ACC112 (cell line): ENCODE measurements at regions not wholly inside any gene's neighbourhood (a gene's known extent, or its start where the extent isn't known, plus 50 kb on each side); places are given as distances from the start of the nearest gene placed in this dataset.

Source experiments
- H2AFZ ChIP-seq: fragments of 200-600 bp; sonication (generic); one replicate; pipeline ENCODE4 v1.6.0; 2017; ENCODE audit warnings: antibody characterized with exemption, low read length; ENCODE audit not compliant: unreplicated experiment
- H3K27ac ChIP-seq: fragments of 200-600 bp; sonication (generic); 2 replicates; pipeline ENCODE4 v1.5.1; 2014; ENCODE audit warnings: low read depth, mild to moderate bottlenecking, antibody characterized with exemption, low read length, moderate library complexity
- H3K27me3 ChIP-seq: fragments of 200-600 bp; sonication (generic); 2 replicates; pipeline ENCODE4 v1.6.1; 2014; ENCODE audit warnings: mild to moderate bottlenecking, antibody characterized with exemption, low read length, moderate library complexity, mixed read lengths; ENCODE audit not compliant: insufficient read depth
- H3K36me3 ChIP-seq: fragments of 200-600 bp; sonication (generic); 2 replicates; pipeline ENCODE4 v1.6.1; 2016; ENCODE audit warnings: mild to moderate bottlenecking, antibody characterized with exemption, low read length, moderate library complexity, mixed read lengths; ENCODE audit not compliant: insufficient read depth
- H3K4me1 ChIP-seq: fragments of 200-600 bp; sonication (generic); one replicate; pipeline ENCODE4 v1.6.1; 2016; ENCODE audit warnings: low read length, mixed read lengths; ENCODE audit not compliant: insufficient read depth, unreplicated experiment, control insufficient read depth
- H3K4me3 ChIP-seq: fragments of 200-600 bp; sonication (generic); 2 replicates; pipeline ENCODE4 v1.5.1; 2014; ENCODE audit warnings: mild to moderate bottlenecking, low read depth, low read length
- H3K79me2 ChIP-seq: fragments of 200-600 bp; sonication (generic); one replicate; pipeline ENCODE4 v1.6.0; 2016; ENCODE audit warnings: low read length; ENCODE audit not compliant: control insufficient read depth, unreplicated experiment, insufficient read depth

- Histone ChIP-seq H3K27ac (no peak overlapping the region), H3K79me2 (no peaks in the 10 kb centered on the region), H3K36me3 (no peaks in the 10 kb centered on the region), H3K27me3 (no peaks in the 10 kb centered on the region), H3K4me1 (no peaks in the 10 kb centered on the region), H2AFZ (no peak overlapping the region), H3K4me3 (no peak overlapping the region)
Observed at GRCh38 chr1:232450615-232451014, 179.3 kb downstream of the SIPA1L2 start.

GRCh38 chr1:232447125-232447524, 182.8 kb downstream of the SIPA1L2 start:
- Histone ChIP-seq H3K27ac (no peak overlapping the region), H3K36me3 (no peaks in the 10 kb centered on the region), H2AFZ (no peak overlapping the region), H3K27me3 (no peaks in the 10 kb centered on the region), H3K4me3 (no peak overlapping the region), H3K4me1 (no peaks in the 10 kb centered on the region), H3K79me2 (no peaks in the 10 kb centered on the region)

GRCh38 chr1:232445361-232446106, 184.4 kb downstream of the SIPA1L2 start:
- Histone ChIP-seq H3K36me3 (no peaks in the 10 kb centered on the region), H2AFZ (no peak overlapping the region), H3K4me3 (no peak overlapping the region), H3K27me3 (no peaks in the 10 kb centered on the region), H3K79me2 (no peaks in the 10 kb centered on the region), H3K27ac (no peak overlapping the region), H3K4me1 (no peaks in the 10 kb centered on the region)

- H3K4me1 ChIP-seq, result no peaks in the 10 kb centered on the region
- no peaks in the 10 kb centered on the region for H3K27me3 ChIP-seq
- no peaks in the 10 kb centered on the region for H3K79me2 ChIP-seq
- no peak overlapping the region for H3K4me3 ChIP-seq
- no peak overlapping the region for H3K27ac ChIP-seq
- H2AFZ ChIP-seq, result no peak overlapping the region
- no peaks in the 10 kb centered on the region for H3K36me3 ChIP-seq
Observed at GRCh38 chr1:232443372-232443771, 186.6 kb downstream of the SIPA1L2 start.

DNA sequence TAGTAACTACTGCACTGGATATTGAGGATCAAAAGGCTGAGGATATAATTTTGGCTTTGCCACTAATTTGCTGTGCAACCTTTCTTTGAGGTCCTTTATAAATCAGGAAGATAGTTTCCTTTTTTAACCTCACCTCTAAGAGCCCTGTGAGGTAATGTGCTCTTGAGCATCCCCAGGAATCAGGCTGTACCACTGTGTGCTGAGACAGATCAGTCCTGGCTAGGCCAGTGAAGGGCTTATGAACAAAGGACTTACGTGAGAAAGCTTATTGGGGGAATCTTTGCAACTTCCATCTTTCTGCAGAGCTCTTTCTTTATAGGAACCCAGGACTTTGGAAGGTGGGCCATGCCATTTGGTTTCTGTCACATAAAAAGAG, 188.9 kb downstream of the SIPA1L2 start:
- Histone ChIP-seq H3K4me3 (no peak overlapping the region), H2AFZ (no peak overlapping the region), H3K27ac (no peak overlapping the region), H3K79me2 (no peaks in the 10 kb centered on the region), H3K4me1 (no peaks in the 10 kb centered on the region), H3K27me3 (no peaks in the 10 kb centered on the region), H3K36me3 (no peaks in the 10 kb centered on the region)

GRCh38 chr1:232440325-232441035, 189.5 kb downstream of the SIPA1L2 start:
- no peaks in the 10 kb centered on the region for H3K27me3 ChIP-seq
- no peaks in the 10 kb centered on the region for H3K4me1 ChIP-seq
- H3K36me3 ChIP-seq, result no peaks in the 10 kb centered on the region

DNA sequence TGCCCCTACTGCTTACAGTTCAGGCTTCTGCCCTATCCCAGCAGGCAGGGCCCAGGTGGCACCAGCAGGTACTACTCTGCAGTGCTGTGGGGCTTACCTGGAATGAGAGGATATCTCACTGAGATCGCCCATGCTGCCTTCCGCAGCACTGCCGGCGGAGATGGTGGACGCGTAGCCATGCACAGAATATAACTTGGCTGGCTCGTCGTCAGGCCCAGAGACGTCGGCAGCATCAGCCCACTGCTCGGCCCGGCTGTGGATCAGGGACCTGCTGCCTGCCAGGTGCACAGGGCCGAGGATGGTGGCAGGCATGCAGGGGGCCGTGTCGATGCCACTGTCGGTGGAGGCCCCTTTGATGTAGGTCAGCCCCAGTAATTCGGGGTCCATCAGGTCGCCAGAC, 190.9 kb downstream of the SIPA1L2 start:
- no peaks in the 10 kb centered on the region for H3K79me2 ChIP-seq
- no peaks in the 10 kb centered on the region for H3K4me1 ChIP-seq
- no peaks in the 10 kb centered on the region for H3K36me3 ChIP-seq
- no peak overlapping the region for H3K27ac ChIP-seq
- no peaks in the 10 kb centered on the region for H3K27me3 ChIP-seq
- H3K4me3 ChIP-seq, result no peak overlapping the region
- no peak overlapping the region for H2AFZ ChIP-seq

More at GRCh38 chr1:232440325-232441035, 189.5 kb downstream of the SIPA1L2 start:
- Histone ChIP-seq H3K4me3 (no peak overlapping the region), H3K79me2 (no peaks in the 10 kb centered on the region), H3K27ac (no peak overlapping the region), H2AFZ (no peak overlapping the region)

- Histone ChIP-seq H3K4me3 (no peak overlapping the region), H3K79me2 (no peaks in the 10 kb centered on the region), H2AFZ (no peak overlapping the region), H3K27ac (no peak overlapping the region), H3K4me1 (no peaks in the 10 kb centered on the region), H3K27me3 (no peaks in the 10 kb centered on the region), H3K36me3 (no peaks in the 10 kb centered on the region)
Observed at GRCh38 chr1:232438476-232438875, 191.5 kb downstream of the SIPA1L2 start.

GRCh38 chr1:232437510-232437909, 192.4 kb downstream of the SIPA1L2 start:
- Histone ChIP-seq H3K4me3 (no peak overlapping the region), H3K27me3 (no peaks in the 10 kb centered on the region), H3K79me2 (no peaks in the 10 kb centered on the region), H3K27ac (no peak overlapping the region), H2AFZ (no peak overlapping the region), H3K36me3 (no peaks in the 10 kb centered on the region), H3K4me1 (no peaks in the 10 kb centered on the region)

DNA sequence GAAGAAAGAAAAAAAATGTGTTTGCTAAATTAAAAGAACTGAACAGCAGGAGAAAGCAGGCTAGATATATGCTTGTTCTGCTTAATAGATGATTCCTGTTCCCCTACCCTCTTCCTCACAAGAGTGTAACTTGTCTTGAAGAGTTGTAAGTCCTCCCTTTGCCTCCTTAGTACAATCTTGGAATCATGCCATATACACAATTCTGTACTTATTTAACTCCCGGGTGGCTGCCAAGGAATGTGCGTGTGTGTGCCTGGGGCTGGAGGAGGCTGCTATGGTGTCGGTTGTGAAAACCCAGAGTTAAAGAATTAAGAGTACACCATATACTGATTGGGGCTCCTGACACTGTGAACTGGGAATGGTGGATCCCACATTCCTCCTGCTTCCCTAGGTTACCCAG, 194.2 kb downstream of the SIPA1L2 start:
- H3K27ac ChIP-seq, result no peak overlapping the region
- no peaks in the 10 kb centered on the region for H3K79me2 ChIP-seq
- no peaks in the 10 kb centered on the region for H3K27me3 ChIP-seq
- H3K4me3 ChIP-seq, result no peak overlapping the region
- no peak overlapping the region for H2AFZ ChIP-seq
- no peaks in the 10 kb centered on the region for H3K36me3 ChIP-seq
- H3K4me1 ChIP-seq, result no peaks in the 10 kb centered on the region

GRCh38 chr1:232432313-232432712, 197.6 kb downstream of the SIPA1L2 start:
- Histone ChIP-seq H3K79me2 (no peaks in the 10 kb centered on the region), H3K36me3 (no peaks in the 10 kb centered on the region), H3K27ac (no peak overlapping the region), H3K4me3 (no peak overlapping the region), H3K4me1 (no peaks in the 10 kb centered on the region), H2AFZ (no peak overlapping the region), H3K27me3 (no peaks in the 10 kb centered on the region)
